Cardiac muscle cell (in vitro differentiated cells and primary cell): ENCODE measurements at regions not wholly inside any gene's neighbourhood (a gene's known extent, or its start where the extent isn't known, plus 50 kb on each side); places are given as distances from the start of the nearest gene placed in this dataset.

Source experiments
- DNase-seq, 2 donors: peaks; one replicate each; pipeline versions ENCODE4 v3.0.0 to v3.0.0-alpha.2; 2010 to 2017; ENCODE audit warnings: low read depth in 1 of 2, low spot score in 1 of 2
- H3K27ac ChIP-seq: fragments of 200-600 bp; sonication (generic); 2 replicates; pipeline ENCODE4 v1.5.1; 2016
- H3K27me3 ChIP-seq: fragments of 200-600 bp; sonication (generic); 2 replicates; pipeline ENCODE4 v1.6.0; 2016; ENCODE audit warnings: control low read depth
- H3K36me3 ChIP-seq: fragments of 200-600 bp; sonication (generic); 2 replicates; pipeline ENCODE4 v1.5.1; 2016; ENCODE audit warnings: control low read depth
- H3K4me1 ChIP-seq: fragments of 200-600 bp; sonication (generic); 2 replicates; pipeline ENCODE4 v1.8.1; 2017; ENCODE audit warnings: low read depth, mild to moderate bottlenecking, mixed run types
- H3K4me3 ChIP-seq: fragments of 200-600 bp; sonication (generic); 2 replicates; pipeline ENCODE4 v1.5.1; 2016; ENCODE audit warnings: mild to moderate bottlenecking
- H3K9me3 ChIP-seq: fragments of 200-600 bp; sonication (generic); 2 replicates; pipeline ENCODE4 v1.5.1; 2017; ENCODE audit warnings: low read depth, mild to moderate bottlenecking, control low read depth
- CTCF ChIP-seq: IDR thresholded peaks from 2 replicates; pipeline ENCODE4 v1.5.1; 2012; ENCODE audit warnings: low read depth, mild to moderate bottlenecking, low read length

- DNase-seq, result no peak
- no peak overlapping the region for H3K4me3 ChIP-seq
- H3K27ac ChIP-seq, result no peak overlapping the region
- no peak for TF ChIP-seq CTCF
- H3K4me1 ChIP-seq, result no peaks in the 10 kb centered on the region
- H3K36me3 ChIP-seq, result no peaks in the 10 kb centered on the region
- H3K9me3 ChIP-seq, result no peaks in the 10 kb centered on the region
- H3K27me3 ChIP-seq, result no peaks in the 10 kb centered on the region
Observed at GRCh38 chr18:77619525-77619924, 369.9 kb downstream of the GALR1 start.

DNA sequence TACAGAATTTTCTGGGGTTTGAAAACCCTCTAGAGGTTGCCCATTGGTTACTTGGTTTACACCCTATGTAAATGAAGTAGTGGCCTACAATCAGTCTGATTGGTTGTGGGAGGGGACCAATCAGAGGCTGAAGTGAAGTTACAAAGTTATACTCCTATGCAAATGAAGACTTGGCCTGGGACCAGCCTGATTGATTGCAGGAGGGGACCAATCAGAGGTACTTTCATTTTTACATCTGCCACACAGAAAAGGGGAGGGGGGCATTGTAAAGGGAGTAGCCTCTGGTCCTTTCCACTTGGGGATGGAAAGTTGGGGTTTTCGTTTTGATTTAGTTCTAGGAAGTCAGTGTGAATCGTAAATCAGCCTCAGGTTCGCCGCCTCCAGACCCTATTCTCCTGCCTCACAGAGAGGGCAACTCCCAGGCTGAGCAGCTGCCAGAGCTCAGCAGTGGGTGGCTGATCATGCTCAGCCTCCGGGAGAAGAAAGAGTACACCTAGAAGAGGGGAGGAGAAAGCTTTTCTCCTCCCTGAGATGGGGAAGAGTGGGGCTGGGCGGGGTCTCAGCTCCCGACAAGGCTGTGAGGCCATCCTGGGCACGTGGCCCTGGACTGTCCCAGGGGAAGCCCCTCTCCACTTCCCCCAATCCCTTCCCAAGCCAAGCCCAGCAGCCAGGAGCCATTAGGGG, 372.5 kb downstream of the GALR1 start:
- Histone ChIP-seq H3K27ac (no peak overlapping the region), H3K9me3 (no peaks in the 10 kb centered on the region), H3K4me3 (no peak overlapping the region), H3K36me3 (no peaks in the 10 kb centered on the region), H3K27me3 (no peaks in the 10 kb centered on the region), H3K4me1 (no peaks in the 10 kb centered on the region)
- DNase-seq, result no peak
- no peak for TF ChIP-seq CTCF

- Histone ChIP-seq H3K27ac (no peak overlapping the region), H3K27me3 (no peaks in the 10 kb centered on the region), H3K36me3 (no peaks in the 10 kb centered on the region), H3K9me3 (no peaks in the 10 kb centered on the region), H3K4me1 (no peaks in the 10 kb centered on the region), H3K4me3 (no peak overlapping the region)
- no peak for TF ChIP-seq CTCF
- DNase-seq, result no peak
Observed at GRCh38 chr18:77632758-77633157, 383.1 kb downstream of the GALR1 start.

DNA sequence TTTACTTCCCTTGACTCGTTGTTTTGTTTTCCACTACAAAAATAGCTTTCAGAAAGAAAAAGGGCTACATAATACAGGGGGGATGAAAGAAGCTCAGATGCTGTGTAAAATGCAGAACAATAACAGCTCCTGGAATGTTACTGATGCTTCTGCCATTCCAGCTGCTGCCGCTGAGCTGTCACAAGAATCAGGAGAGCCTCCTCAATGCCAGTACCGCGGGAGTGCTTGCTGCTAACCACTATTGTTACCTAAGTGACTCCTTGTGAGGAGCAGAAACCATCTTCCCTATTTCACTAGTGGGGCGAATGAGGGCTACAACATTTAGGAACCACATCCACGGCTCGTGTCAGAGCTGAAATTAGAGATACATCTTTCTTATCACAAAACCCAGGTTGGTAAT, 384.8 kb downstream of the GALR1 start:
- Histone ChIP-seq H3K9me3 (no peaks in the 10 kb centered on the region), H3K27ac (no peak overlapping the region), H3K4me3 (no peak overlapping the region), H3K27me3 (no peaks in the 10 kb centered on the region), H3K36me3 (no peaks in the 10 kb centered on the region), H3K4me1 (no peaks in the 10 kb centered on the region)
- TF ChIP-seq CTCF, result no peak
- no peak for DNase-seq

GRCh38 chr18:77635451-77635850, 385.8 kb downstream of the GALR1 start:
- DNase-seq, result peak in 1 of 2 donors; percentile 56
- no peaks in the 10 kb centered on the region for H3K4me1 ChIP-seq
- H3K27ac ChIP-seq, result no peak overlapping the region
- no peaks in the 10 kb centered on the region for H3K9me3 ChIP-seq
- no peaks in the 10 kb centered on the region for H3K27me3 ChIP-seq
- H3K36me3 ChIP-seq, result no peaks in the 10 kb centered on the region
- no peak for TF ChIP-seq CTCF
- no peak overlapping the region for H3K4me3 ChIP-seq

DNA sequence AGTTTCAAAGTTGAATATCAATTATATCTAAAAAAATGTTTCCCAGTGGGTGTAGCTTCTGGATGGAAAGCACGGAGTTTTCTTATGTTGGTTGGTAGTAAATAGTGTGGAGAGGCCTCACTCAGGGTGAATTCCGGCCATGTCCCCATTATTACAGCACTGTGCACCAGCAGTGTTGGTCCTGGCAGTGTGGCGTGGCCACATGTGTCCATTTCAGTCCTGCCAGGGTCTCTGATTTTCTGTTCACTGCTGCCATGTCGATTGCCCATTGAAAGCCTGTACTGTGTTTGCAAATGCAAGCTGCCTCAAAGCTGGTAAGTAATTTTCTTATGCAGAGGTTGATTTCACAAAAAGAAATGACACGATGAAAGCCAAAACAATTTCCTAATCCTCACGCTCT, 386.2 kb downstream of the GALR1 start:
- no peak for DNase-seq
- Histone ChIP-seq H3K9me3 (no peaks in the 10 kb centered on the region), H3K27ac (no peak overlapping the region), H3K27me3 (no peaks in the 10 kb centered on the region), H3K36me3 (no peaks in the 10 kb centered on the region), H3K4me1 (no peaks in the 10 kb centered on the region), H3K4me3 (no peak overlapping the region)
- TF ChIP-seq CTCF, result no peak
